IMR-90 (cell line): ENCODE measurements at regions not wholly inside any gene's neighbourhood (a gene's known extent, or its start where the extent isn't known, plus 50 kb on each side); places are given as distances from the start of the nearest gene placed in this dataset.

Experiments used
- ATAC-seq: fragments of 200-7000 bp; cut with Tn5 transposase; 2 replicates; pipeline ENCODE4 v1.9.1; 2020; ENCODE audit warnings: low read depth, mild to moderate bottlenecking, moderate library complexity
- BruUV-seq: library from RNA; stranded (reverse); fragments of 400-500 nt; replicated peaks from 2 replicates; lab custom pipeline; 2021; lab: Mats Ljungman, UMichigan
- CTCF ChIA-PET: fragments of 300-600 bp; formaldehyde crosslinking; extraction: SDS; loops from one replicate; lab custom pipeline; 2021; ENCODE audit warnings: antibody characterized with exemption; lab: Yijun Ruan, JAX
- POLR2A ChIA-PET: fragments of 300-600 bp; sonication (Branson Sonifier 250); formaldehyde crosslinking; loops from one replicate; lab custom pipeline; 2022; ENCODE audit warnings: antibody characterized with exemption; ENCODE audit not compliant: unreplicated experiment; lab: Charles Lee
- DNase-seq: peaks from one replicate; pipeline ENCODE4 v3.0.0; 2013
- H2AFZ ChIP-seq: replicated peaks from 2 replicates; pipeline ENCODE3; 2013; ENCODE audit warnings: low read length, mild to moderate bottlenecking; ENCODE audit not compliant: poor library complexity
- H2AK5ac ChIP-seq: 2 replicates; pipeline ENCODE4 v1.6.1; 2013; ENCODE audit warnings: low read depth, low read length, inconsistent platforms
- H2AK9ac ChIP-seq: replicated peaks from 2 replicates; pipeline ENCODE3; 2013; ENCODE audit warnings: mild to moderate bottlenecking, low read depth, low read length, moderate library complexity; ENCODE audit not compliant: poor library complexity
- H2BK120ac ChIP-seq: 2 replicates; pipeline ENCODE4 v1.6.1; 2013; ENCODE audit warnings: low read depth, low read length, inconsistent platforms
- H2BK15ac ChIP-seq: 3 replicates; pipeline ENCODE4 v1.6.1; 2013; ENCODE audit warnings: low read depth, low read length, inconsistent platforms
- H2BK20ac ChIP-seq: 2 replicates; pipeline ENCODE4 v1.6.1; 2013; ENCODE audit warnings: low read depth, mild to moderate bottlenecking, inconsistent platforms, low read length, moderate library complexity
- H2BK5ac ChIP-seq: 2 replicates; pipeline ENCODE4 v1.6.1; 2013; ENCODE audit warnings: mild to moderate bottlenecking, low read depth, low read length, inconsistent platforms; ENCODE audit not compliant: poor library complexity, severe bottlenecking
- H3K14ac ChIP-seq: replicated peaks from 2 replicates; pipeline ENCODE4 v1.6.1; 2013; ENCODE audit warnings: low read depth, low read length, inconsistent platforms
- H3K18ac ChIP-seq: 2 replicates; pipeline ENCODE4 v1.6.1; 2013; ENCODE audit warnings: low read depth, low read length, control low read depth
- H3K23ac ChIP-seq: 2 replicates; pipeline ENCODE4 v1.6.1; 2013; ENCODE audit warnings: low read depth, low read length, inconsistent platforms
- H3K27ac ChIP-seq: 2 replicates; pipeline ENCODE4 v1.5.1; 2013; ENCODE audit warnings: mild to moderate bottlenecking, control low read depth, low read length; ENCODE audit not compliant: insufficient read depth
- H3K27me3 ChIP-seq: 2 replicates; pipeline ENCODE4 v1.6.1; 2013; ENCODE audit warnings: low read length; ENCODE audit not compliant: control insufficient read depth, insufficient read depth
- H3K36me3 ChIP-seq: 2 replicates; pipeline ENCODE4 v1.6.1; 2013; ENCODE audit warnings: low read length, mixed read lengths; ENCODE audit not compliant: control insufficient read depth, insufficient read depth
- H3K4ac ChIP-seq: 2 replicates; pipeline ENCODE4 v1.6.1; 2013; ENCODE audit warnings: low read depth, low read length, inconsistent platforms
- H3K4me1 ChIP-seq: 2 replicates; pipeline ENCODE4 v1.6.1; 2013; ENCODE audit warnings: low read length, mixed read lengths; ENCODE audit not compliant: control insufficient read depth, insufficient read depth
- H3K4me2 ChIP-seq: 2 replicates; pipeline ENCODE4 v1.6.1; 2013; ENCODE audit warnings: low read depth, mild to moderate bottlenecking, control low read depth, low read length, moderate library complexity
- H3K4me3 ChIP-seq: 2 replicates; pipeline ENCODE4 v1.5.1; 2013; ENCODE audit warnings: low read depth, mild to moderate bottlenecking, control low read depth, low read length, moderate library complexity; ENCODE audit not compliant: insufficient read depth
- H3K56ac ChIP-seq: 2 replicates; pipeline ENCODE4 v1.6.1; 2013; ENCODE audit warnings: low read length, inconsistent platforms; ENCODE audit not compliant: insufficient read depth; ENCODE audit errors: extremely low read depth
- H3K79me1 ChIP-seq, 2 experiments: 2 replicates each; pipeline ENCODE4 v1.6.1; 2013; ENCODE audit warnings: low read length in 2 of 2, inconsistent platforms in 1 of 2, low read depth in 1 of 2
- H3K9ac ChIP-seq: 2 replicates; pipeline ENCODE4 v1.6.1; 2013; ENCODE audit warnings: low read depth, low read length, control low read depth
- H3K9me1 ChIP-seq: 2 replicates; pipeline ENCODE4 v1.6.1; 2013; ENCODE audit warnings: low read length, inconsistent platforms; ENCODE audit not compliant: insufficient read depth
- H3K9me3 ChIP-seq: 2 replicates; pipeline ENCODE4 v1.6.1; 2013; ENCODE audit warnings: low read length; ENCODE audit not compliant: control insufficient read depth, insufficient read depth
- H4K20me1 ChIP-seq: 2 replicates; pipeline ENCODE4 v1.6.1; 2013; ENCODE audit warnings: low read length, inconsistent platforms; ENCODE audit not compliant: insufficient read depth
- H4K5ac ChIP-seq: 2 replicates; pipeline ENCODE4 v1.6.1; 2013; ENCODE audit warnings: mild to moderate bottlenecking, low read depth, low read length, control low read depth
- H4K8ac ChIP-seq, 2 experiments: 2 replicates each; pipeline ENCODE4 v1.6.1; 2013; ENCODE audit warnings: low read depth in 2 of 2, low read length in 2 of 2, control low read depth in 1 of 2, inconsistent platforms in 1 of 2
- H4K91ac ChIP-seq: 2 replicates; pipeline ENCODE4 v1.6.1; 2013; ENCODE audit warnings: low read depth, low read length, inconsistent platforms; ENCODE audit not compliant: insufficient read depth
- CEBPB ChIP-seq: IDR thresholded peaks from 2 replicates; pipeline ENCODE4 v1.6.1; 2012; ENCODE audit warnings: low read depth, low read length, improper control_type of control experiment
- CHD1 ChIP-seq: IDR thresholded peaks from 2 replicates; pipeline ENCODE4 v1.6.1; 2012; ENCODE audit warnings: low read depth, low read length, improper control_type of control experiment
- ELK1 ChIP-seq: fragments of 150-350 bp; IDR thresholded peaks from 2 replicates; pipeline ENCODE4 v1.6.1; 2016; ENCODE audit warnings: low read depth, mild to moderate bottlenecking, low read length, moderate library complexity, borderline replicate concordance
- MXI1 ChIP-seq: IDR thresholded peaks from 2 replicates; pipeline ENCODE4 v1.6.1; 2012; ENCODE audit warnings: low read depth, mild to moderate bottlenecking, low read length, moderate library complexity, borderline replicate concordance
- WGBS, 2 experiments: methylation state at CpG; one replicate each; pipeline versions ENCODE4 v1.1.5 to v1.1.7; 2013; ENCODE audit warnings: missing lambda C conversion rate in 2 of 2; ENCODE audit not compliant: insufficient read length in 1 of 2; ENCODE audit errors: extremely low coverage in 2 of 2; 5-methylcytosine and 5-hydroxymethylcytosine counted together
- dilution Hi-C: fragments of 300-500 bp; cut with HindIII; formaldehyde crosslinking; loops from one replicate; pipeline ENCODE4 v1.14.3; 2018; ENCODE audit warnings: low sequenced_read_pairs; ENCODE audit not compliant: unreplicated experiment
- in situ Hi-C: fragments of 300-500 bp; cut with MboI; formaldehyde crosslinking; loops from 3 replicates; pipeline ENCODE4 v1.14.3; 2019; ENCODE audit warnings: low sequenced_read_pairs, inconsistent platforms, mixed read lengths
- intact Hi-C: fragments of 100-400 bp; cut with micrococcal nuclease; formaldehyde crosslinking; loops from 2 replicates; pipeline ENCODE4 v1.10.0; 2022
- TF ChIP-seq, protein P1 (sequence below): conservative IDR thresholded peaks from 2 replicates; pipeline ENCODE4 v1.5.1; 2012; ENCODE audit warnings: mild to moderate bottlenecking, low read depth, low read length, improper control_type of control experiment

GRCh38 chr18:1425679-1426078 is 521.0 kb downstream of the ADCYAP1 start:
- no peak overlapping the region for H3K4ac ChIP-seq
- DNase-seq (no peak), ATAC-seq (no peak)
- ChIA-PET POLR2A (no interaction called here), CTCF (no interaction called here)
- H4K5ac ChIP-seq: no peak overlapping the region
- no peak overlapping the region for H2BK120ac ChIP-seq
- H3K18ac ChIP-seq: no peak overlapping the region
- TF ChIP-seq ELK1 (no peak), CHD1 (no peak), CEBPB (no peak), MXI1 (no peak)
- TF ChIP-seq, protein P1, sequence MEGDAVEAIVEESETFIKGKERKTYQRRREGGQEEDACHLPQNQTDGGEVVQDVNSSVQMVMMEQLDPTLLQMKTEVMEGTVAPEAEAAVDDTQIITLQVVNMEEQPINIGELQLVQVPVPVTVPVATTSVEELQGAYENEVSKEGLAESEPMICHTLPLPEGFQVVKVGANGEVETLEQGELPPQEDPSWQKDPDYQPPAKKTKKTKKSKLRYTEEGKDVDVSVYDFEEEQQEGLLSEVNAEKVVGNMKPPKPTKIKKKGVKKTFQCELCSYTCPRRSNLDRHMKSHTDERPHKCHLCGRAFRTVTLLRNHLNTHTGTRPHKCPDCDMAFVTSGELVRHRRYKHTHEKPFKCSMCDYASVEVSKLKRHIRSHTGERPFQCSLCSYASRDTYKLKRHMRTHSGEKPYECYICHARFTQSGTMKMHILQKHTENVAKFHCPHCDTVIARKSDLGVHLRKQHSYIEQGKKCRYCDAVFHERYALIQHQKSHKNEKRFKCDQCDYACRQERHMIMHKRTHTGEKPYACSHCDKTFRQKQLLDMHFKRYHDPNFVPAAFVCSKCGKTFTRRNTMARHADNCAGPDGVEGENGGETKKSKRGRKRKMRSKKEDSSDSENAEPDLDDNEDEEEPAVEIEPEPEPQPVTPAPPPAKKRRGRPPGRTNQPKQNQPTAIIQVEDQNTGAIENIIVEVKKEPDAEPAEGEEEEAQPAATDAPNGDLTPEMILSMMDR: no peak
- no peak overlapping the region for H2BK20ac ChIP-seq
- H3K4me3 ChIP-seq: no peak overlapping the region
- H4K20me1 ChIP-seq: no peaks in the 10 kb centered on the region
- no peak overlapping the region for H4K91ac ChIP-seq
- H2BK5ac ChIP-seq: no peak overlapping the region
- BruUV-seq: no TSS peak
- no peak overlapping the region for H3K27ac ChIP-seq
- H3K56ac ChIP-seq: no peak overlapping the region
- H3K79me1 ChIP-seq: no peaks in the 10 kb centered on the region
- in situ Hi-C loops (no loop called here), dilution Hi-C loops (no loop called here), intact Hi-C loops (no loop called here)
- no peak overlapping the region for H2AFZ ChIP-seq
- H3K4me1 ChIP-seq: no peaks in the 10 kb centered on the region
- H3K23ac ChIP-seq: no peak overlapping the region
- H2BK15ac ChIP-seq: no peak overlapping the region
- no peaks in the 10 kb centered on the region for H3K9me1 ChIP-seq
- H2AK5ac ChIP-seq: no peak overlapping the region
- H3K4me2 ChIP-seq: no peak overlapping the region
- no peaks in the 10 kb centered on the region for H3K27me3 ChIP-seq
- no CpG with 5 or more reads among the region's 1 CpG for WGBS, 2 experiments
- H3K9ac ChIP-seq: no peak overlapping the region
- H3K9me3 ChIP-seq: peaks cover 3% of the 10 kb centered on the region; the same call in 1 of the 2 replicates
- no peaks in the 10 kb centered on the region for H3K36me3 ChIP-seq
- no peak overlapping the region for H4K8ac ChIP-seq
- H3K14ac ChIP-seq: no peak overlapping the region
- H2AK9ac ChIP-seq: no peak overlapping the region
